CD8-positive, alpha-beta memory T cell (primary cell): ENCODE measurements at regions not wholly inside any gene's neighbourhood (a gene's known extent, or its start where the extent isn't known, plus 50 kb on each side); places are given as distances from the start of the nearest gene placed in this dataset.
"Not testable (repeated sequence)": the region's sequence is repeated elsewhere in the genome, so short reads cannot be mapped to it uniquely, and the experiment has no call there.

ENCODE experiments used
- CTCF ChIA-PET: fragments of 350-600 bp; sonication (Branson Sonifier 250); formaldehyde crosslinking; loops from one replicate; lab custom pipeline; 2021; ENCODE audit warnings: antibody characterized with exemption; lab: Charles Lee
- POLR2A ChIA-PET: fragments of 350-600 bp; sonication (Branson Sonifier 250); formaldehyde crosslinking; loops from one replicate; lab custom pipeline; 2021; ENCODE audit warnings: antibody characterized with exemption; lab: Charles Lee
- DNase-seq, 5 donors: peaks; one replicate each; pipeline versions ENCODE4 v3.0.0 to v3.0.0-alpha.2; 2020 to 2022; ENCODE audit warnings: mixed read lengths in 1 of 5
- H3K27ac ChIP-seq: one replicate; pipeline ENCODE4 v1.7.0; 2013; ENCODE audit warnings: low read depth, mild to moderate bottlenecking, low read length, moderate library complexity
- H3K27me3 ChIP-seq: 2 replicates; pipeline ENCODE4 v1.7.0; 2013; ENCODE audit warnings: low read length, mild to moderate bottlenecking; ENCODE audit not compliant: insufficient read depth, poor library complexity, severe bottlenecking
- H3K36me3 ChIP-seq: 2 replicates; pipeline ENCODE4 v1.7.0; 2013; ENCODE audit warnings: mild to moderate bottlenecking, low read length, moderate library complexity; ENCODE audit not compliant: insufficient read depth
- H3K4me1 ChIP-seq: 2 replicates; pipeline ENCODE4 v1.7.0; 2013; ENCODE audit warnings: mild to moderate bottlenecking, low read length, moderate library complexity; ENCODE audit not compliant: insufficient read depth
- H3K4me3 ChIP-seq: 2 replicates; pipeline ENCODE4 v1.7.0; 2013; ENCODE audit warnings: mild to moderate bottlenecking, low read length
- H3K9me3 ChIP-seq: 2 replicates; pipeline ENCODE4 v1.7.0; 2013; ENCODE audit warnings: mild to moderate bottlenecking, low read length
- H3K27ac Mint-ChIP-seq, 8 donors: one replicate each; pipeline ENCODE4 v1.8.0; 2020 to 2021; ENCODE audit warnings: mixed read lengths in 8 of 8, mild to moderate bottlenecking in 6 of 8, inconsistent platforms in 3 of 8, moderate library complexity in 3 of 8
- H3K27me3 Mint-ChIP-seq, 2 donors: one replicate each; pipeline ENCODE4 v1.8.0; 2020 to 2021; ENCODE audit warnings: mixed read lengths in 2 of 2, mild to moderate bottlenecking in 1 of 2, moderate library complexity in 1 of 2
- H3K36me3 Mint-ChIP-seq, 3 donors: one replicate each; pipeline ENCODE4 v1.8.0; 2020 to 2021; ENCODE audit warnings: mixed read lengths in 3 of 3, inconsistent platforms in 1 of 3, mild to moderate bottlenecking in 1 of 3
- H3K4me1 Mint-ChIP-seq, 3 donors: one replicate each; pipeline ENCODE4 v1.8.0; 2020 to 2021; ENCODE audit warnings: mixed read lengths in 3 of 3, inconsistent platforms in 1 of 3, mild to moderate bottlenecking in 1 of 3
- H3K4me3 Mint-ChIP-seq, 7 donors: one replicate each; pipeline ENCODE4 v1.8.0; 2020 to 2021; ENCODE audit warnings: mixed read lengths in 7 of 7, mild to moderate bottlenecking in 6 of 7, moderate library complexity in 4 of 7, inconsistent platforms in 2 of 7
- H3K9me3 Mint-ChIP-seq, 5 donors: one replicate each; pipeline ENCODE4 v1.8.0; 2020 to 2022; ENCODE audit warnings: mixed read lengths in 5 of 5, mild to moderate bottlenecking in 3 of 5, moderate library complexity in 2 of 5, inconsistent platforms in 1 of 5

- no peaks in the 10 kb centered on the region for H3K36me3 ChIP-seq
- H3K27ac Mint-ChIP-seq, result no peak overlapping the region
Observed at GRCh38 chr14:53260286-53260685, 107.2 kb upstream of the DDHD1 start.

GRCh38 chr14:53252141-53252540 lies 99.0 kb upstream of the DDHD1 start:
- ChIA-PET POLR2A (no interaction called here), CTCF (no interaction called here)
- Mint-ChIP-seq H3K4me3 (no peak overlapping the region), H3K27me3 (peaks cover 0 to 4% of the 10 kb centered on the region in 2 donors), H3K27ac (no peak overlapping the region), H3K4me1 (no peaks in the 10 kb centered on the region), H3K9me3 (peaks cover 2 to 11% (median 8%) of the 10 kb centered on the region in 5 donors), H3K36me3 (peaks cover 0 to 36% (median 0%) of the 10 kb centered on the region in 3 donors)
- no peaks in the 10 kb centered on the region for H3K36me3 ChIP-seq
- DNase-seq, result no peak
- H3K9me3 ChIP-seq, result no peaks in the 10 kb centered on the region
- H3K27me3 ChIP-seq, result no peaks in the 10 kb centered on the region
- no peak overlapping the region for H3K4me3 ChIP-seq
- no peaks in the 10 kb centered on the region for H3K4me1 ChIP-seq
- no peak overlapping the region for H3K27ac ChIP-seq

More at GRCh38 chr14:53260286-53260685, 107.2 kb upstream of the DDHD1 start:
- Mint-ChIP-seq H3K4me3 (no peak overlapping the region), H3K27me3 (no peaks in the 10 kb centered on the region), H3K9me3 (peaks cover 0 to 21% (median 10%) of the 10 kb centered on the region in 5 donors), H3K36me3 (peaks cover 0 to 47% (median 4%) of the 10 kb centered on the region in 3 donors), H3K4me1 (no peaks in the 10 kb centered on the region)
- Histone ChIP-seq H3K4me1 (no peaks in the 10 kb centered on the region), H3K4me3 (no peak overlapping the region), H3K27ac (no peak overlapping the region), H3K9me3 (no peaks in the 10 kb centered on the region), H3K27me3 (no peaks in the 10 kb centered on the region)
- POLR2A ChIA-PET, result no interaction called here
- DNase-seq, result no peak
- CTCF ChIA-PET, result no interaction called here

GRCh38 chr14:53249059-53249458 lies 95.9 kb upstream of the DDHD1 start:
- no peaks in the 10 kb centered on the region for H3K27me3 ChIP-seq
- Mint-ChIP-seq H3K4me1 (no peaks in the 10 kb centered on the region), H3K27ac (no peak overlapping the region), H3K36me3 (peaks cover 0 to 32% (median 10%) of the 10 kb centered on the region in 3 donors), H3K9me3 (peaks cover 0 to 5% (median 3%) of the 10 kb centered on the region in 5 donors), H3K4me3 (no peak overlapping the region), H3K27me3 (peaks cover 0 to 4% of the 10 kb centered on the region in 2 donors)
- H3K4me1 ChIP-seq, result no peaks in the 10 kb centered on the region
- H3K36me3 ChIP-seq, result no peaks in the 10 kb centered on the region
- CTCF ChIA-PET, result no interaction called here
- DNase-seq, result no peak
- H3K4me3 ChIP-seq, result no peak overlapping the region
- H3K27ac ChIP-seq, result no peak overlapping the region
- H3K9me3 ChIP-seq, result no peaks in the 10 kb centered on the region
- POLR2A ChIA-PET, result no interaction called here

- Mint-ChIP-seq H3K4me1 (no peaks in the 10 kb centered on the region), H3K36me3 (peaks cover 0 to 23% (median 10%) of the 10 kb centered on the region in 3 donors), H3K27ac (no peak overlapping the region), H3K9me3 (peaks cover 0 to 3% (median 1%) of the 10 kb centered on the region in 5 donors), H3K4me3 (no peak overlapping the region), H3K27me3 (peaks cover 0 to 2% of the 10 kb centered on the region in 2 donors)
- H3K4me3 ChIP-seq, result no peak overlapping the region
- H3K27ac ChIP-seq, result no peak overlapping the region
- no peaks in the 10 kb centered on the region for H3K4me1 ChIP-seq
- ChIA-PET POLR2A (no interaction called here), CTCF (no interaction called here)
- no peaks in the 10 kb centered on the region for H3K36me3 ChIP-seq
- H3K27me3 ChIP-seq, result no peaks in the 10 kb centered on the region
- H3K9me3 ChIP-seq, result no peaks in the 10 kb centered on the region
- no peak for DNase-seq
Observed at GRCh38 chr14:53247596-53248370, 94.7 kb upstream of the DDHD1 start.

GRCh38 chr14:53242898-53243297 lies 89.8 kb upstream of the DDHD1 start:
- H3K9me3 Mint-ChIP-seq, H3K4me1 Mint-ChIP-seq, H3K36me3 ChIP-seq, H3K4me3 ChIP-seq, H3K9me3 ChIP-seq, H3K27me3 Mint-ChIP-seq, H3K27me3 ChIP-seq, POLR2A ChIA-PET, CTCF ChIA-PET, H3K4me1 ChIP-seq, H3K4me3 Mint-ChIP-seq, H3K27ac ChIP-seq, DNase-seq, H3K27ac Mint-ChIP-seq: not testable (repeated sequence)
- H3K36me3 Mint-ChIP-seq, result peaks cover 6 to 38% (median 14%) of the 10 kb centered on the region in 3 donors

- Mint-ChIP-seq H3K4me3 (no peak overlapping the region), H3K27me3 (no peaks in the 10 kb centered on the region), H3K36me3 (peaks cover 1 to 35% (median 3%) of the 10 kb centered on the region in 3 donors), H3K9me3 (peaks cover 1 to 6% (median 4%) of the 10 kb centered on the region in 5 donors), H3K27ac (no peak overlapping the region), H3K4me1 (no peaks in the 10 kb centered on the region)
- no peak for DNase-seq
- Histone ChIP-seq H3K27ac (no peak overlapping the region), H3K27me3 (no peaks in the 10 kb centered on the region), H3K36me3 (no peaks in the 10 kb centered on the region), H3K4me1 (no peaks in the 10 kb centered on the region), H3K9me3 (no peaks in the 10 kb centered on the region), H3K4me3 (no peak overlapping the region)
- ChIA-PET POLR2A (no interaction called here), CTCF (no interaction called here)
Observed at GRCh38 chr14:53237488-53237887, 84.4 kb upstream of the DDHD1 start.

- CTCF ChIA-PET, result no interaction called here
- no peak overlapping the region for H3K4me3 Mint-ChIP-seq
Observed at GRCh38 chr14:53236708-53237107, 83.6 kb upstream of the DDHD1 start.

GRCh38 chr14:53231171-53231570 lies 78.0 kb upstream of the DDHD1 start:
- Histone ChIP-seq H3K4me3 (no peak overlapping the region), H3K4me1 (no peaks in the 10 kb centered on the region), H3K27ac (no peak overlapping the region), H3K27me3 (no peaks in the 10 kb centered on the region), H3K9me3 (no peaks in the 10 kb centered on the region), H3K36me3 (no peaks in the 10 kb centered on the region)
- no peak for DNase-seq
- Mint-ChIP-seq H3K4me3 (no peak overlapping the region), H3K36me3 (peaks cover 0 to 33% (median 1%) of the 10 kb centered on the region in 3 donors), H3K27ac (no peak overlapping the region), H3K9me3 (peaks cover 0 to 4% (median under 1%) of the 10 kb centered on the region in 5 donors), H3K27me3 (peaks cover 0 to 3% of the 10 kb centered on the region in 2 donors), H3K4me1 (no peaks in the 10 kb centered on the region)
- ChIA-PET POLR2A (no interaction called here), CTCF (no interaction called here)

More at GRCh38 chr14:53236708-53237107, 83.6 kb upstream of the DDHD1 start:
- Mint-ChIP-seq H3K27ac (no peak overlapping the region), H3K27me3 (no peaks in the 10 kb centered on the region), H3K4me1 (no peaks in the 10 kb centered on the region), H3K36me3 (peaks cover 0 to 28% (median 0%) of the 10 kb centered on the region in 3 donors), H3K9me3 (no peaks in the 10 kb centered on the region)
- no peaks in the 10 kb centered on the region for H3K9me3 ChIP-seq
- H3K4me3 ChIP-seq, result no peak overlapping the region
- H3K4me1 ChIP-seq, result no peaks in the 10 kb centered on the region
- no peak overlapping the region for H3K27ac ChIP-seq
- POLR2A ChIA-PET, result no interaction called here
- H3K27me3 ChIP-seq, result no peaks in the 10 kb centered on the region
- no peaks in the 10 kb centered on the region for H3K36me3 ChIP-seq
- no peak for DNase-seq
